Fibroblast of pulmonary artery (primary cell): ENCODE measurements at regions not wholly inside any gene's neighbourhood (a gene's known extent, or its start where the extent isn't known, plus 50 kb on each side); places are given as distances from the start of the nearest gene placed in this dataset.

Source experiments
- DNase-seq: peaks from one replicate; pipeline ENCODE4 v3.0.0-alpha.2; 2010; ENCODE audit warnings: low read depth
- H3K4me3 ChIP-seq: replicated peaks from 2 replicates; pipeline ENCODE4 v1.5.1; 2011; ENCODE audit warnings: low read depth, mild to moderate bottlenecking, control low read depth, low read length, moderate library complexity
- CTCF ChIP-seq: IDR thresholded peaks from 2 replicates; pipeline ENCODE4 v1.5.1; 2011; ENCODE audit warnings: mild to moderate bottlenecking, control low read depth, low read length, inconsistent platforms; ENCODE audit errors: missing control alignments

DNA sequence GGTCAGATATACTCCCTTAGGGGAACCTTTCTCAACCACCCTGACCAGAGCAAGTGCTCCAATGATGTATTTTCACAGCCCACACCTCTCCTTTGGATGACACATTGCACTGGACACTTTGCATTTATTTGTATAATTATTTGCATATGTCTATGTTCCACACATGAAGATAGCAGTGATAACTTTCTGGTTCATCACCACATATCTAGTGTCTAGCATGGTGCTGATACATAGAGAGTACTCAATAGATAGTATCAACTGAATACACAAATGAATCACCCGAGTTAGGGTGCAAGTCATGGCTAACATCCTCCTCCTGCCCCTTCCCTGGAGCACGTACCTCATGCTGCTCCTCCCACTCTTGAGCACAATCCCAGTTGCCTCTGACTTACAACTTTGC, 617.6 kb downstream of the EBF1 start:
- no peak overlapping the region for H3K4me3 ChIP-seq
- no peak for DNase-seq
- TF ChIP-seq CTCF: no peak

- DNase-seq: no peak
- TF ChIP-seq CTCF: no peak
- H3K4me3 ChIP-seq: no peak overlapping the region
These were observed 619.2 kb upstream of the CLINT1 start for GRCh38 chr5:158478139-158478538.

GRCh38 chr5:158477214-158477613, 618.3 kb upstream of the CLINT1 start:
- H3K4me3 ChIP-seq: no peak overlapping the region
- no peak for DNase-seq
- TF ChIP-seq CTCF: no peak

DNA sequence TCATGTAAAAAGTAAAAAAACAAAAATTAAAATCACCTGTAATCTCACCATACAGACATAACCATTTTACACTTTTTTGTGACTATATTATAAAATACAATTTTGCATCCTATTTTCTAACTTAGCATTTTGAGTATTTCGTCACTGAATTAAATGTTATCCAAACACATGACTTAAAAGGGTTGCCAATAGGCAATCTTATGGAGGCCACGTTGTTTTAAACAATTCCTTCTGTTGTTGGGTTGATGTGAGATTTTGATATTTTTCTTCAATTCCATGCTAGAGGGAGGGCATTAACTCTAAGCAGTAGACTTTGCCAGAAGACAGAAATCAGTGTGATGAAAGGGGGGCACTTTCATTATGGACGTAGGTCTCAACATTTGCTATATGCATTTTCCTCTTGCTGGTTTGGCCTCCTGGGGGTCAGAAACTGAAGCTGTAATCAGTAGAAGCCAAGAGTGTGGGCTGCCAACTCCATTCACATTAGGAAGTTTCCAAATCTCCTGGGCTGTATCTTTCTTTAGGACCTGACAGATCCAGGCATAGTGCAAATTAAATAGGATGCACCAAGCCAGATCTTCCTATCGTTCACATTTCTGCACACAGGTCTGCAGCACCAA, 614.2 kb upstream of the CLINT1 start:
- no peak for TF ChIP-seq CTCF
- H3K4me3 ChIP-seq: no peak overlapping the region

GRCh38 chr5:158471535-158471924, 612.6 kb upstream of the CLINT1 start:
- DNase-seq: no peak
- TF ChIP-seq CTCF: no peak

More for the DNA sequence above, 614.2 kb upstream of the CLINT1 start:
- no peak for DNase-seq

GRCh38 chr5:158470764-158471534, 612.0 kb upstream of the CLINT1 start:
- no peak for DNase-seq
- no peak for TF ChIP-seq CTCF
- H3K4me3 ChIP-seq: no peak overlapping the region

More at GRCh38 chr5:158471535-158471924, 612.6 kb upstream of the CLINT1 start:
- H3K4me3 ChIP-seq: no peak overlapping the region
